ENCODE measurements at regions not wholly inside any gene's neighbourhood (a gene's known extent, or its start where the extent isn't known, plus 50 kb on each side); places are given as distances from the start of the nearest gene placed in this dataset.

- no peak for TF ChIP-seq ZNF274 (IDR thresholded peaks at IDR 0.05; ENCODE audit: low read depth, low read length)
- TF ChIP-seq YY1 (IDR thresholded peaks at IDR 0.05; ENCODE audit: insufficient read depth, insufficient read length): no peak
- TF ChIP-seq SUZ12 (IDR thresholded peaks at IDR 0.05; ENCODE audit: extremely low read depth, insufficient read depth, insufficient read length): no peak
These were observed 197.1 kb downstream of the NDFIP2 start for GRCh38 chr13:79678100-79678499.
